ENCODE measurements at regions not wholly inside any gene's neighbourhood (a gene's known extent, or its start where the extent isn't known, plus 50 kb on each side); places are given as distances from the start of the nearest gene placed in this dataset.

DNA sequence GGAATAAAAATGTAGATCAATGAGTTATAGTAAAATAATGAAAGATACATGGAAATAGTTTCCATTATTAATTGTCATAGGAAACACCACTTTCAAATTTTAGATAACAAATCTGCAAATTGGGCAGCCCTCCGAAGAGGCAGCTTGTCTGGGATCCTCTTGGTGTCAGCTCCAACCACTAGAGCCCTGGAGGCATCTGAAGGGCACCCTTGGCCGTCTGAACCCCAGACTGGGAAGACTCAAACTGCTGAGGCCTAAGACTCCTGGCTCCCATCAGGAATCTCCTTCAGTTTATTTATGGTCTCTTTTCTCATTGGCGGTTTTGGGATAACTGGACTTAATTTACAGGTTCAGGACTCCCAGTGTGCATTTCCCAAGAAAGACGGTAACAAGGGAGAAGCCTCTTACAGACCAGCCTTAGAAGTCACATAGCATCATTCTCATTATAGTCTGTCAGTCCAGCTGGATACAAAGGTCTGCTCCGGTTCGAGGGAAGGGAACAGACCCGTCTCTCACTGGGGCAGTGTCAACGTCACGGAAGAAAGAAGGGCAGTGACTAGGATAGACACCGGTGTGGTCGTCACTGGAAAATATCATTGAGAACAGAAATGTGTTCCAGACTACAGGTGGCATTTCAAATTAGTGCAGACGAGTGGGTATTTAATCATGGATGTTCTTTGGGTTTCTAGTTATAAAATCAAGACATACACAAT, 390.7 kb upstream of the NETO1 start:
- H3K4me3 ChIP-seq, result no peak overlapping the region
- no peaks in the 10 kb centered on the region for H3K27me3 ChIP-seq (ENCODE audit: low read depth)
- H3K9me3 ChIP-seq, result no peaks in the 10 kb centered on the region
- DNase-seq (ENCODE audit: low spot score in 2 of 2), result no peak
- H3K36me3 ChIP-seq (replicated peaks), result no peaks in the 10 kb centered on the region
- H3K4me1 ChIP-seq, result no peaks in the 10 kb centered on the region
- in situ Hi-C loops (cut with MboI; ENCODE audit: low sequenced_read_pairs), result no loop called here

DNA sequence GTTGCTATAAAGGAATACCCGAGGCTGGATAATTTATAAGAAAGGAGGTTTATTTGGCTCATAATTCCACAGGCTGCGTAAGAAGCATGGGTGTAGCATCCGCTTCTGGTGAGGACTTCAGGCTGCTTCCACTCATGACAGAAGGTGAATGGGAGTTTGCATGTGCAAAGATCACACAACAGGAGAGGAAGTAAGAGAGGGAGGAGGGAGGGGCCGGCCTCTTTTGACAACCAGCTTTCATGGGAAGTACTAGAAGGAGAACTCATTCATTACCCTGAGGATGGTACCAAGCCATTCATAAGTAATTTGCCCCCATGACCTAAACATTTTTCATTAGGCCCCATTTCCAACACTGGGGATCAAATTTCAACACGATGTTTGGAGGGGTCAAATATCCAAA, 386.8 kb upstream of the NETO1 start:
- in situ Hi-C loops (cut with MboI; ENCODE audit: low sequenced_read_pairs), result no loop called here
- Histone ChIP-seq H3K36me3 (replicated peaks) (no peaks in the 10 kb centered on the region), H3K4me1 (no peaks in the 10 kb centered on the region), H3K9me3 (no peaks in the 10 kb centered on the region), H3K27me3 (ENCODE audit: low read depth) (no peaks in the 10 kb centered on the region), H3K4me3 (no peak overlapping the region)
- DNase-seq (ENCODE audit: low spot score in 2 of 2), result no peak

- no peak for DNase-seq (ENCODE audit: low spot score in 2 of 2)
- no peaks in the 10 kb centered on the region for H3K27me3 ChIP-seq (ENCODE audit: low read depth)
- no peaks in the 10 kb centered on the region for H3K4me1 ChIP-seq
- no peaks in the 10 kb centered on the region for H3K9me3 ChIP-seq
- in situ Hi-C loops (cut with MboI; ENCODE audit: low sequenced_read_pairs), result no loop called here
- no peaks in the 10 kb centered on the region for H3K36me3 ChIP-seq (replicated peaks)
- H3K4me3 ChIP-seq, result no peak overlapping the region
These were observed 381.2 kb upstream of the NETO1 start for GRCh38 chr18:73249030-73249429.

- DNase-seq (ENCODE audit: low spot score in 2 of 2), result no peak
- in situ Hi-C loops (cut with MboI; ENCODE audit: low sequenced_read_pairs), result no loop called here
- Histone ChIP-seq H3K4me1 (no peaks in the 10 kb centered on the region), H3K36me3 (replicated peaks) (no peaks in the 10 kb centered on the region), H3K4me3 (no peak overlapping the region), H3K27me3 (ENCODE audit: low read depth) (no peaks in the 10 kb centered on the region), H3K9me3 (no peaks in the 10 kb centered on the region)
These were observed 379.0 kb upstream of the NETO1 start for GRCh38 chr18:73246763-73247162.

DNA sequence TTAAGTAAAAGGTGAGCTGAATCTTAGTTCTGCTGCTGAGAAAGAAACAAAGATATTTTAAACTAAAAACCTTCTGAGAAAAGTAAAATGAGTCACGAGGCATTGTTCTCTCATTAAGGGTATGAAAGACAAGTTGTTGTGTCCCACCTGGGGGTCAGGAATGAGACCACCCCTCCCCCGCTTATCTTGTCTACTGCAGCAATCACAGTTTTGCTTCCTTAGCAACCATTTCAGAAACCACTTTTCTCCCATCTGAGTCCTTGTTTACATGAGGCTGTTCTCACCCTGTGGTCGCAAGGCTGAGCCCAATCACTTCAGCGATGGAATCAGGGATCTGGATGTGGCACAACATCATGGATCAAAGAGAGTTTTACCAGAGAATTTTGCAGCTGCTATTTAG, 377.6 kb upstream of the NETO1 start:
- in situ Hi-C loops (cut with MboI; ENCODE audit: low sequenced_read_pairs), result no loop called here
- no peaks in the 10 kb centered on the region for H3K9me3 ChIP-seq
- no peaks in the 10 kb centered on the region for H3K4me1 ChIP-seq
- no peak overlapping the region for H3K4me3 ChIP-seq
- H3K27me3 ChIP-seq (ENCODE audit: low read depth), result no peaks in the 10 kb centered on the region
- H3K36me3 ChIP-seq (replicated peaks), result no peaks in the 10 kb centered on the region
- DNase-seq (ENCODE audit: low spot score in 2 of 2), result no peak

- DNase-seq (ENCODE audit: low spot score in 2 of 2), result no peak
- H3K4me1 ChIP-seq, result no peaks in the 10 kb centered on the region
- H3K4me3 ChIP-seq, result no peak overlapping the region
- no peaks in the 10 kb centered on the region for H3K27me3 ChIP-seq (ENCODE audit: low read depth)
- in situ Hi-C loops (cut with MboI; ENCODE audit: low sequenced_read_pairs), result no loop called here
- no peaks in the 10 kb centered on the region for H3K36me3 ChIP-seq (replicated peaks)
- H3K9me3 ChIP-seq, result no peaks in the 10 kb centered on the region
These were observed 376.6 kb upstream of the NETO1 start for GRCh38 chr18:73244401-73244800.

DNA sequence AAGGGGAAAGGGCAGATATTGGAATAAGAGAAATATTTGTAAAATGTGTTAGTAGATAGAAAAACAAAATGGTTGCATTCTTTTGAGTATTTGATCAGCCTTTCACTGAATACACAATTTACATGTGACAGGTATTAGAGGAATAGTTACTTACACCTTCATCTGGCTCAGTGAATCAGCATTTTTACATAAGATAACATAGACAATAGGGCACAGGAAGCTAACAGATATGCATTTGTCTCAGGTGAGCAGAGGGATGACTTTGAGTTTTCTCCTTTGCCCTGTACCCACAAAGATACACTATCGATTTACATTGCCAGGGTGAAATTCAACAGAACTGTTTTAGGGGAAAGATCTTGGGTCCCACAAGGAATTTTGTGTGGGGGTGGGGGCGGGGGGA, 373.1 kb upstream of the NETO1 start:
- Histone ChIP-seq H3K9me3 (no peaks in the 10 kb centered on the region), H3K36me3 (replicated peaks) (no peaks in the 10 kb centered on the region), H3K27me3 (ENCODE audit: low read depth) (no peaks in the 10 kb centered on the region), H3K4me3 (no peak overlapping the region), H3K4me1 (no peaks in the 10 kb centered on the region)
- in situ Hi-C loops (cut with MboI; ENCODE audit: low sequenced_read_pairs), result no loop called here
- DNase-seq (ENCODE audit: low spot score in 2 of 2), result no peak

GRCh38 chr18:73235921-73236320, 368.1 kb upstream of the NETO1 start:
- in situ Hi-C loops (cut with MboI; ENCODE audit: low sequenced_read_pairs), result no loop called here
- DNase-seq (ENCODE audit: low spot score in 2 of 2), result no peak
- no peaks in the 10 kb centered on the region for H3K9me3 ChIP-seq
- no peaks in the 10 kb centered on the region for H3K36me3 ChIP-seq (replicated peaks)
- H3K4me1 ChIP-seq, result no peaks in the 10 kb centered on the region
- H3K27me3 ChIP-seq (ENCODE audit: low read depth), result no peaks in the 10 kb centered on the region
- no peak overlapping the region for H3K4me3 ChIP-seq

GRCh38 chr18:73235491-73235890, 367.7 kb upstream of the NETO1 start:
- Histone ChIP-seq H3K4me1 (no peaks in the 10 kb centered on the region), H3K27me3 (ENCODE audit: low read depth) (no peaks in the 10 kb centered on the region), H3K9me3 (no peaks in the 10 kb centered on the region), H3K4me3 (no peak overlapping the region), H3K36me3 (replicated peaks) (no peaks in the 10 kb centered on the region)
- in situ Hi-C loops (cut with MboI; ENCODE audit: low sequenced_read_pairs), result no loop called here
- DNase-seq (ENCODE audit: low spot score in 2 of 2), result no peak

GRCh38 chr18:73232933-73233332, 365.1 kb upstream of the NETO1 start:
- H3K27me3 ChIP-seq (ENCODE audit: low read depth), result no peaks in the 10 kb centered on the region
- in situ Hi-C loops (cut with MboI; ENCODE audit: low sequenced_read_pairs), result no loop called here
- no peak for DNase-seq (ENCODE audit: low spot score in 2 of 2)
- H3K4me3 ChIP-seq, result no peak overlapping the region
- H3K4me1 ChIP-seq, result no peaks in the 10 kb centered on the region
- no peaks in the 10 kb centered on the region for H3K9me3 ChIP-seq
- no peaks in the 10 kb centered on the region for H3K36me3 ChIP-seq (replicated peaks)

- Histone ChIP-seq H3K4me1 (no peaks in the 10 kb centered on the region), H3K27me3 (ENCODE audit: low read depth) (no peaks in the 10 kb centered on the region), H3K36me3 (replicated peaks) (no peaks in the 10 kb centered on the region), H3K9me3 (no peaks in the 10 kb centered on the region), H3K4me3 (no peak overlapping the region)
- in situ Hi-C loops (cut with MboI; ENCODE audit: low sequenced_read_pairs), result no loop called here
- DNase-seq (ENCODE audit: low spot score in 2 of 2), result no peak
These were observed 352.9 kb upstream of the NETO1 start for GRCh38 chr18:73220663-73221062.

- Histone ChIP-seq H3K4me3 (no peak overlapping the region), H3K4me1 (no peaks in the 10 kb centered on the region), H3K36me3 (replicated peaks) (no peaks in the 10 kb centered on the region), H3K9me3 (no peaks in the 10 kb centered on the region), H3K27me3 (ENCODE audit: low read depth) (no peaks in the 10 kb centered on the region)
- in situ Hi-C loops (cut with MboI; ENCODE audit: low sequenced_read_pairs), result no loop called here
- DNase-seq (ENCODE audit: low spot score in 2 of 2), result no peak
These were observed 350.5 kb upstream of the NETO1 start for GRCh38 chr18:73218293-73218692.

GRCh38 chr18:73214970-73215369, 347.2 kb upstream of the NETO1 start:
- H3K4me3 ChIP-seq, result no peak overlapping the region
- in situ Hi-C loops (cut with MboI; ENCODE audit: low sequenced_read_pairs), result no loop called here

GRCh38 chr18:73212442-73212841, 344.7 kb upstream of the NETO1 start:
- Histone ChIP-seq H3K9me3 (0 out of 2 replicates have a peak, but pooled peaks cover 3% of the 10 kb centered on the region), H3K4me1 (no peaks in the 10 kb centered on the region), H3K36me3 (replicated peaks) (no peaks in the 10 kb centered on the region), H3K4me3 (no peak overlapping the region), H3K27me3 (ENCODE audit: low read depth) (no peaks in the 10 kb centered on the region)
- DNase-seq (ENCODE audit: low spot score in 2 of 2), result no peak
- in situ Hi-C loops (cut with MboI; ENCODE audit: low sequenced_read_pairs), result no loop called here

More at GRCh38 chr18:73214970-73215369, 347.2 kb upstream of the NETO1 start:
- Histone ChIP-seq H3K27me3 (ENCODE audit: low read depth) (no peaks in the 10 kb centered on the region), H3K4me1 (no peaks in the 10 kb centered on the region), H3K9me3 (no peaks in the 10 kb centered on the region), H3K36me3 (replicated peaks) (no peaks in the 10 kb centered on the region)
- no peak for DNase-seq (ENCODE audit: low spot score in 2 of 2)

GRCh38 chr18:73201940-73202339, 334.2 kb upstream of the NETO1 start:
- in situ Hi-C loops (cut with MboI; ENCODE audit: low sequenced_read_pairs), result no loop called here
- Histone ChIP-seq H3K27me3 (ENCODE audit: low read depth) (no peaks in the 10 kb centered on the region), H3K4me1 (no peaks in the 10 kb centered on the region), H3K4me3 (no peak overlapping the region), H3K36me3 (replicated peaks) (no peaks in the 10 kb centered on the region), H3K9me3 (peaks cover 2% of the 10 kb centered on the region; the same call in 1 of the 2 replicates)
- DNase-seq (ENCODE audit: low spot score in 2 of 2), result no peak

All from HAP-1 (cell line).